ENCODE measurements at regions not wholly inside any gene's neighbourhood (a gene's known extent, or its start where the extent isn't known, plus 50 kb on each side); places are given as distances from the start of the nearest gene placed in this dataset.
A peak's percentile ranks its signal among the peaks of the same experiment; 100 is the strongest.

- Histone ChIP-seq H3K4me2 (ENCODE audit: low read length) (no peak overlapping the region), H4K20me1 (ENCODE audit: low read length) (no peaks in the 10 kb centered on the region), H3K36me3 (ENCODE audit: low read depth, low read length) (no peaks in the 10 kb centered on the region), H3K4me1 (ENCODE audit: insufficient read depth, low read length) (no peaks in the 10 kb centered on the region), H3K9me3 (ENCODE audit: low read length) (no peaks in the 10 kb centered on the region), H3K27me3 (ENCODE audit: low read length) (no peaks in the 10 kb centered on the region), H3K79me2 (ENCODE audit: low read length) (no peaks in the 10 kb centered on the region), H3K9me2 (replicated peaks; ENCODE audit: low read length) (no peaks in the 10 kb centered on the region), H2AFZ (ENCODE audit: low read length) (no peak overlapping the region), H3K27ac (ENCODE audit: low read length) (no peak overlapping the region), H3K9ac (ENCODE audit: low read length) (no peak overlapping the region), H3F3A (ENCODE audit: low read length, unreplicated experiment) (no peaks in the 10 kb centered on the region), H3K4me3 (ENCODE audit: low read length) (no peak overlapping the region)
- intact Hi-C loops (cut with micrococcal nuclease) = no loop called here
- DNase-seq (peak; percentile 1), ATAC-seq (no peak)
- TF ChIP-seq EZH2phosphoT487 (IDR thresholded peaks at IDR 0.05; ENCODE audit: borderline replicate concordance, low read length) = no peak
- TF ChIP-seq CTCF (conservative IDR thresholded peaks at IDR 0.05; ENCODE audit: low read depth, low read length) = no peak
- no peak for TF ChIP-seq EZH2 (IDR thresholded peaks at IDR 0.05; ENCODE audit: low read length, unreplicated experiment)
- ChIA-PET CTCF (interaction anchor here (0.6 kb wide), 1 partner anchor 849 kb away, joined by 3 read pairs; no protein-coding TSS in a partner anchor), POLR2A (ENCODE audit: unreplicated experiment) (no interaction called here)
- BruUV-seq (replicated peaks) = no TSS peak
Observed at GRCh38 chr18:39701055-39701783, 2135.6 kb upstream of the CELF4 start.

GRCh38 chr18:39699340-39699964 is 2133.9 kb upstream of the CELF4 start:
- POLR2A ChIA-PET (ENCODE audit: unreplicated experiment) = no interaction called here

More at GRCh38 chr18:39699340-39699964, 2133.9 kb upstream of the CELF4 start:
- H3F3A ChIP-seq (ENCODE audit: low read length, unreplicated experiment) = no peaks in the 10 kb centered on the region
- no peak overlapping the region for H3K4me2 ChIP-seq (ENCODE audit: low read length)
- no TSS peak for BruUV-seq (replicated peaks)
- TF ChIP-seq CTCF (conservative IDR thresholded peaks at IDR 0.05; ENCODE audit: low read depth, low read length) (no peak), EZH2phosphoT487 (IDR thresholded peaks at IDR 0.05; ENCODE audit: borderline replicate concordance, low read length) (no peak), EZH2 (IDR thresholded peaks at IDR 0.05; ENCODE audit: low read length, unreplicated experiment) (no peak)
- H3K9me2 ChIP-seq (replicated peaks; ENCODE audit: low read length) = no peaks in the 10 kb centered on the region
- CTCF ChIA-PET = no interaction called here
- H4K20me1 ChIP-seq (ENCODE audit: low read length) = no peaks in the 10 kb centered on the region
- H3K27me3 ChIP-seq (ENCODE audit: low read length) = no peaks in the 10 kb centered on the region
- no peak overlapping the region for H2AFZ ChIP-seq (ENCODE audit: low read length)
- H3K36me3 ChIP-seq (ENCODE audit: low read depth, low read length) = no peaks in the 10 kb centered on the region
- H3K4me1 ChIP-seq (ENCODE audit: insufficient read depth, low read length) = no peaks in the 10 kb centered on the region
- no peak overlapping the region for H3K4me3 ChIP-seq (ENCODE audit: low read length)
- no peak overlapping the region for H3K27ac ChIP-seq (ENCODE audit: low read length)
- H3K9ac ChIP-seq (ENCODE audit: low read length) = no peak overlapping the region
- intact Hi-C loops (cut with micrococcal nuclease) = no loop called here
- no peaks in the 10 kb centered on the region for H3K9me3 ChIP-seq (ENCODE audit: low read length)
- H3K79me2 ChIP-seq (ENCODE audit: low read length) = no peaks in the 10 kb centered on the region
- no peak for DNase-seq
- no peak for ATAC-seq
